MM.1S (cell line): ENCODE measurements at regions not wholly inside any gene's neighbourhood (a gene's known extent, or its start where the extent isn't known, plus 50 kb on each side); places are given as distances from the start of the nearest gene placed in this dataset.
"Not testable (repeated sequence)": the region's sequence is repeated elsewhere in the genome, so short reads cannot be mapped to it uniquely, and the experiment has no call there.

Experiments used
- DNase-seq: peaks from one replicate; pipeline ENCODE4 v3.0.0-alpha.2; 2015
- H2AFZ ChIP-seq: fragments of 300-600 bp; sonication (generic); 2 replicates; pipeline ENCODE4 v1.6.0; 2016; ENCODE audit warnings: antibody characterized with exemption, low read length
- H3F3A ChIP-seq: fragments of 300-600 bp; sonication (generic); 2 replicates; pipeline ENCODE4 v1.6.1; 2016; ENCODE audit warnings: mild to moderate bottlenecking, antibody characterized with exemption, low read length, moderate library complexity, mixed read lengths; ENCODE audit not compliant: insufficient read depth
- H3K27ac ChIP-seq: fragments of 300-600 bp; sonication (generic); 2 replicates; pipeline ENCODE4 v1.5.1; 2016; ENCODE audit warnings: mild to moderate bottlenecking, low read length
- H3K27me3 ChIP-seq: fragments of 300-600 bp; sonication (generic); replicated peaks from 2 replicates; pipeline ENCODE4 v1.6.0; 2016; ENCODE audit warnings: low read length; ENCODE audit not compliant: insufficient read depth
- H3K36me3 ChIP-seq: fragments of 300-600 bp; sonication (generic); replicated peaks from 2 replicates; pipeline ENCODE4 v1.6.1; 2016; ENCODE audit warnings: mild to moderate bottlenecking, low read length, mixed read lengths; ENCODE audit not compliant: insufficient read depth
- H3K4me1 ChIP-seq: fragments of 300-600 bp; sonication (generic); 2 replicates; pipeline ENCODE4 v1.6.1; 2016; ENCODE audit warnings: low read length, mixed read lengths
- H3K4me2 ChIP-seq: fragments of 300-600 bp; sonication (generic); 2 replicates; pipeline ENCODE4 v1.6.0; 2016; ENCODE audit warnings: low read depth, low read length
- H3K4me3 ChIP-seq: fragments of 300-600 bp; sonication (generic); 2 replicates; pipeline ENCODE4 v1.5.1; 2016; ENCODE audit warnings: low read length, mixed read lengths
- H3K79me2 ChIP-seq: fragments of 300-600 bp; sonication (generic); 2 replicates; pipeline ENCODE4 v1.6.1; 2016; ENCODE audit warnings: mixed run types, low read length, mixed read lengths
- H3K9ac ChIP-seq: fragments of 300-600 bp; sonication (generic); 2 replicates; pipeline ENCODE4 v1.6.1; 2016; ENCODE audit warnings: low read length, mixed read lengths
- H3K9me2 ChIP-seq: fragments of 300-600 bp; sonication (generic); replicated peaks from 2 replicates; pipeline ENCODE4 v1.6.1; 2016; ENCODE audit warnings: mild to moderate bottlenecking, low read length, mixed read lengths; ENCODE audit not compliant: insufficient read depth
- H3K9me3 ChIP-seq: fragments of 300-600 bp; sonication (generic); replicated peaks from 2 replicates; pipeline ENCODE4 v1.6.1; 2016; ENCODE audit warnings: mild to moderate bottlenecking, low read length, mixed read lengths; ENCODE audit not compliant: insufficient read depth
- H4K20me1 ChIP-seq: fragments of 300-600 bp; sonication (generic); 2 replicates; pipeline ENCODE4 v1.6.1; 2016; ENCODE audit warnings: mild to moderate bottlenecking, low read length, moderate library complexity, mixed read lengths; ENCODE audit not compliant: insufficient read depth
- CTCF ChIP-seq: fragments of 300-600 bp; sonication (generic); IDR thresholded peaks from 2 replicates; pipeline ENCODE4 v1.5.1; 2016; ENCODE audit warnings: antibody characterized with exemption, low read length, mixed read lengths
- EZH2 ChIP-seq: fragments of 300-600 bp; sonication (generic); optimal IDR thresholded peaks from 2 replicates; pipeline ENCODE3; 2017; ENCODE audit warnings: low read depth, mild to moderate bottlenecking, antibody characterized with exemption, low read length, mixed read lengths
- EZH2phosphoT487 ChIP-seq: fragments of 300-600 bp; sonication (generic); IDR thresholded peaks from 2 replicates; pipeline ENCODE4 v1.6.1; 2018; ENCODE audit warnings: antibody characterized with exemption, low read length

GRCh38 chr7:93717217-93717900, 142.8 kb upstream of the CALCR start:
- no peaks in the 10 kb centered on the region for H3K36me3 ChIP-seq
- H3K9ac ChIP-seq = no peak overlapping the region
- H3K9me2 ChIP-seq = no peaks in the 10 kb centered on the region
- 0 out of 2 replicates have a peak, but pooled peaks cover 4% of the 10 kb centered on the region for H3K4me1 ChIP-seq
- no peak overlapping the region for H2AFZ ChIP-seq
- H3F3A ChIP-seq = no peaks in the 10 kb centered on the region
- H3K79me2 ChIP-seq = no peaks in the 10 kb centered on the region
- no peaks in the 10 kb centered on the region for H3K27me3 ChIP-seq
- TF ChIP-seq EZH2 = no peak
- no peak for TF ChIP-seq EZH2phosphoT487
- TF ChIP-seq CTCF = no peak
- no peak overlapping the region for H3K4me3 ChIP-seq
- H3K9me3 ChIP-seq = no peaks in the 10 kb centered on the region
- no peak overlapping the region for H3K27ac ChIP-seq
- DNase-seq = no peak
- H4K20me1 ChIP-seq = no peaks in the 10 kb centered on the region
- no peak overlapping the region for H3K4me2 ChIP-seq

- H3K4me1 ChIP-seq = 0 out of 2 replicates have a peak, but pooled peaks cover 4% of the 10 kb centered on the region
- TF ChIP-seq CTCF = peak; percentile 33
- no peak for TF ChIP-seq EZH2phosphoT487
- H3K27ac ChIP-seq = no peak overlapping the region
- no peaks in the 10 kb centered on the region for H3K36me3 ChIP-seq
- H3K4me2 ChIP-seq = no peak overlapping the region
- H2AFZ ChIP-seq = no peak overlapping the region
- H3K27me3 ChIP-seq = no peaks in the 10 kb centered on the region
- H3F3A ChIP-seq = no peaks in the 10 kb centered on the region
- H3K4me3 ChIP-seq = no peak overlapping the region
- no peaks in the 10 kb centered on the region for H3K79me2 ChIP-seq
- H3K9me3 ChIP-seq = no peaks in the 10 kb centered on the region
- H3K9ac ChIP-seq = no peak overlapping the region
- no peaks in the 10 kb centered on the region for H4K20me1 ChIP-seq
- DNase-seq = no peak
- no peaks in the 10 kb centered on the region for H3K9me2 ChIP-seq
These were observed 140.7 kb upstream of the CALCR start for GRCh38 chr7:93715234-93715633.

GRCh38 chr7:93711926-93712325, 137.4 kb upstream of the CALCR start:
- Histone ChIP-seq H3K36me3 (no peaks in the 10 kb centered on the region), H3K4me3 (no peak overlapping the region), H2AFZ (no peak overlapping the region), H3K4me1 (0 out of 2 replicates have a peak, but pooled peaks cover 4% of the 10 kb centered on the region), H3K27ac (no peak overlapping the region), H3K4me2 (no peak overlapping the region), H3F3A (no peaks in the 10 kb centered on the region), H3K9ac (no peak overlapping the region), H3K79me2 (no peaks in the 10 kb centered on the region), H3K9me2 (no peaks in the 10 kb centered on the region), H3K9me3 (no peaks in the 10 kb centered on the region), H4K20me1 (no peaks in the 10 kb centered on the region), H3K27me3 (no peaks in the 10 kb centered on the region)
- no peak for TF ChIP-seq CTCF
- TF ChIP-seq EZH2phosphoT487 = no peak
- TF ChIP-seq EZH2 = no peak
- no peak for DNase-seq

GRCh38 chr7:93708255-93708654, 133.7 kb upstream of the CALCR start:
- H3K4me1 ChIP-seq, H3K4me2 ChIP-seq, H3K36me3 ChIP-seq, H3K9me3 ChIP-seq, H3K27me3 ChIP-seq, H3K79me2 ChIP-seq, H3K9me2 ChIP-seq, DNase-seq, H3F3A ChIP-seq, H2AFZ ChIP-seq, H3K4me3 ChIP-seq, H3K9ac ChIP-seq, H3K27ac ChIP-seq, H4K20me1 ChIP-seq: not testable (repeated sequence)
